NT2/D1 (cell line): ENCODE measurements at regions not wholly inside any gene's neighbourhood (a gene's known extent, or its start where the extent isn't known, plus 50 kb on each side); places are given as distances from the start of the nearest gene placed in this dataset.

Experiments used
- YY1 ChIP-seq: IDR thresholded peaks from 2 replicates; pipeline ENCODE4 v1.6.1; 2011; ENCODE audit not compliant: insufficient read length, insufficient read depth
- ZNF274 ChIP-seq: IDR thresholded peaks from 2 replicates; pipeline ENCODE4 v1.6.1; 2011; ENCODE audit warnings: mild to moderate bottlenecking, low read depth, low read length

- TF ChIP-seq ZNF274 (no peak), YY1 (no peak)
These were observed 1588.9 kb downstream of the KCNT2 start for GRCh38 chr1:195019385-195019784.
